HG03045 (cell line): ENCODE measurements at regions not wholly inside any gene's neighbourhood (a gene's known extent, or its start where the extent isn't known, plus 50 kb on each side); places are given as distances from the start of the nearest gene placed in this dataset.
A peak's percentile ranks its signal among the peaks of the same experiment; 100 is the strongest.

Experiments
- ATAC-seq: cut with Tn5 transposase; IDR thresholded peaks from one replicate; pipeline ENCODE4 v1.9.1; 2021; ENCODE audit warnings: mild to moderate bottlenecking, moderate library complexity; ENCODE audit not compliant: unreplicated experiment

- no peak for ATAC-seq
Observed at GRCh38 chr12:107888789-107889188, 114.3 kb downstream of the ASCL4 start.

GRCh38 chr12:107891967-107892366, 117.5 kb downstream of the ASCL4 start:
- ATAC-seq, result no peak

GRCh38 chr12:107894589-107894988, 120.1 kb downstream of the ASCL4 start:
- no peak for ATAC-seq

GRCh38 chr12:107895966-107896365, 121.5 kb downstream of the ASCL4 start:
- ATAC-seq, result no peak

GRCh38 chr12:107900588-107900987, 126.1 kb downstream of the ASCL4 start:
- no peak for ATAC-seq

GRCh38 chr12:107903341-107904061, 129.0 kb downstream of the ASCL4 start:
- ATAC-seq, result peak; percentile 97

GRCh38 chr12:107906707-107907106, 132.2 kb downstream of the ASCL4 start:
- ATAC-seq, result no peak

GRCh38 chr12:107912421-107913004, 138.0 kb downstream of the ASCL4 start:
- ATAC-seq, result peak; percentile 81

- no peak for ATAC-seq
Observed at GRCh38 chr12:107914460-107914977, 140.0 kb downstream of the ASCL4 start.

GRCh38 chr12:107917912-107918800, 143.7 kb downstream of the ASCL4 start:
- ATAC-seq, result no peak

GRCh38 chr12:107921062-107921461, 146.6 kb downstream of the ASCL4 start:
- no peak for ATAC-seq

- no peak for ATAC-seq
Observed at GRCh38 chr12:107925125-107925524, 150.6 kb downstream of the ASCL4 start.

GRCh38 chr12:107929436-107929835, 154.9 kb downstream of the ASCL4 start:
- no peak for ATAC-seq

- ATAC-seq, result no peak
Observed at GRCh38 chr12:107931761-107932160, 157.3 kb downstream of the ASCL4 start.

- ATAC-seq, result no peak
Observed at GRCh38 chr12:107938446-107938845, 163.9 kb downstream of the ASCL4 start.

- no peak for ATAC-seq
Observed at GRCh38 chr12:107948391-107948945, 174.0 kb downstream of the ASCL4 start.

- no peak for ATAC-seq
Observed at GRCh38 chr12:107951024-107951423, 176.5 kb downstream of the ASCL4 start.

GRCh38 chr12:107955966-107956643, 173.0 kb upstream of the WSCD2 start:
- no peak for ATAC-seq

- no peak for ATAC-seq
Observed at GRCh38 chr12:107957459-107957858, 171.6 kb upstream of the WSCD2 start.

GRCh38 chr12:107963635-107964034, 165.5 kb upstream of the WSCD2 start:
- no peak for ATAC-seq

- ATAC-seq, result no peak
Observed at GRCh38 chr12:107967170-107967569, 161.9 kb upstream of the WSCD2 start.
